Activated CD4-positive, alpha-beta T cell treated with anti-CD3 and anti-CD28 coated beads for 1 hour (primary cell): ENCODE measurements at regions not wholly inside any gene's neighbourhood (a gene's known extent, or its start where the extent isn't known, plus 50 kb on each side); places are given as distances from the start of the nearest gene placed in this dataset.
"Not testable (repeated sequence)": the region's sequence is repeated elsewhere in the genome, so short reads cannot be mapped to it uniquely, and the experiment has no call there.

ENCODE experiments used
- DNase-seq: peaks from one replicate; pipeline ENCODE4 v3.0.0-alpha.2; 2020

GRCh38 chr10:100664316-100665149, 80.8 kb upstream of the PAX2 start:
- DNase-seq, result no peak

GRCh38 chr10:100666634-100667033, 78.7 kb upstream of the PAX2 start:
- not testable (repeated sequence) for DNase-seq

DNA sequence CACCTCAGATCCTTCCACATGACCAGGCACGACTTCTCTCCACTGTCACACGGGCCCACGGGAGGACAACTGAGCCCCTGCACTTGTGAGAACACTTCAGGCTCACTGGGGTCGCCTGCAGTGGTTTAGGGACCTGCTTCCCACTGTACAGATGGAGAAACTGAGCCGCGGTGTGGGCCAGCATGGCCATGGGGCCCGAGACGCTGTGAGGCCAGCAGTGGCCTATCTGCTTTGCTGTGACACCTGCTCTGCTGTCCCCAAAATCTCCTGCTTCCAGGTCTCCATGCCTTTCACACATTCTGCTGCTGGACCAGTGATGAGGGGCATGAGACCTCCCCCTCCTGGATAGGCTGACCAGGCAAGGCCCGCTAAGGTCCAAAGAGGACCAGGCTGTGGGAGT, 75.8 kb upstream of the PAX2 start:
- DNase-seq, result no peak

DNA sequence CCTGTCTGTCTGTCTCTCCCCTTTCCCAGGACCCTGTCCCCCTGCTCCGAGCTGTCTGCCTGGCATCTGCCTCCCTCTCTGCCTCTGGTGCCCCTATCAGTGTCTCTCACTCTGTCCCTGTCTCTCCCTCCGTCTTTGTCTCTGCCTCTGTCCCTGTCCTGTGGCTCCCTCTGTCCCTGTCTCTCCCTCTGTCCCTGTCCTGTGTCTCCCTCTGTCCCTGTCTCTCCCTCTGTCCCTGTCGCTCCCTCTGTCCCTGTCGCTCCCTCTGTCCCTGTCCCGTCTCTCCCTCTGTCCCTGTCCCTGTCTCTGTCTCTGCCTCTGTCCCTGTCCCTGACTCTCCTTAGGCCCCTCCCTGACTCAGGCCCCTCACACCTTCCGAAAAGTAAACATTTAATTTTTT, 75.0 kb upstream of the PAX2 start:
- no peak for DNase-seq

DNA sequence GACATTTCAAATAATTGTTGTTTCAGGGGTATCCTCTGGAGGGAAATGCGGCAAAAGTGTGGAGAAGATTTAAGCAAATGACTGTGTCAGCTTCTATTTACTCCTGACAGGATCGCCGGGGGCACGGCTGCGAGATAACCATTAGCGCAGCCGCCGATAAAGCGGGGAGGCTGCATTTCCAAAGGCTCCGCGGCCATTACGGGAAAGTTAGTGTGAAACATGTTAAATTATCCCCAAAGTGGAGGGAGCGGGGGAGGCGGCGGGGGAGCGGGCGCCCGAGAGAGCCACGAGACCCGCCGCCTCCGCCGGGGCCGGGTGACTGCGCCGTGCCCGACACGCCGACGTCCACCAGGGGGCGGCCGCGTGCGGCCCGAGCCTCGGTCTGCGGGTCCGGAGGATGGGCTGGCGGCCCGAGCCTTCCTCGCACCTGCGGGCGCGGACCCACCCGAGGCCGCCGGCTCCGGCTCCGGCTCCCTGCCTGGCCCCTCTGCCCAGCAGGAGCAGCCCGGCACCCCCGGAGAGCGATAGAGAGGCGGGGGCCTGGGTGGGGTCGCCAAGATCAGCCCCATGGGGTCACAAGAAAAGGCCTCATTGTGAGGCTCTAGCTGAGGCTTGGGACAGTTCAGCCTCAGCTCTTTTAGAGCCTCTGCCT, 74.4 kb upstream of the PAX2 start:
- DNase-seq, result peak; percentile 28

- no peak for DNase-seq
These were observed 73.2 kb upstream of the PAX2 start for GRCh38 chr10:100672199-100672598.

GRCh38 chr10:100677290-100677945, 68.0 kb upstream of the PAX2 start:
- DNase-seq, result no peak

GRCh38 chr10:100679327-100679726, 66.1 kb upstream of the PAX2 start:
- no peak for DNase-seq

GRCh38 chr10:100683004-100683403, 62.4 kb upstream of the PAX2 start:
- no peak for DNase-seq

DNA sequence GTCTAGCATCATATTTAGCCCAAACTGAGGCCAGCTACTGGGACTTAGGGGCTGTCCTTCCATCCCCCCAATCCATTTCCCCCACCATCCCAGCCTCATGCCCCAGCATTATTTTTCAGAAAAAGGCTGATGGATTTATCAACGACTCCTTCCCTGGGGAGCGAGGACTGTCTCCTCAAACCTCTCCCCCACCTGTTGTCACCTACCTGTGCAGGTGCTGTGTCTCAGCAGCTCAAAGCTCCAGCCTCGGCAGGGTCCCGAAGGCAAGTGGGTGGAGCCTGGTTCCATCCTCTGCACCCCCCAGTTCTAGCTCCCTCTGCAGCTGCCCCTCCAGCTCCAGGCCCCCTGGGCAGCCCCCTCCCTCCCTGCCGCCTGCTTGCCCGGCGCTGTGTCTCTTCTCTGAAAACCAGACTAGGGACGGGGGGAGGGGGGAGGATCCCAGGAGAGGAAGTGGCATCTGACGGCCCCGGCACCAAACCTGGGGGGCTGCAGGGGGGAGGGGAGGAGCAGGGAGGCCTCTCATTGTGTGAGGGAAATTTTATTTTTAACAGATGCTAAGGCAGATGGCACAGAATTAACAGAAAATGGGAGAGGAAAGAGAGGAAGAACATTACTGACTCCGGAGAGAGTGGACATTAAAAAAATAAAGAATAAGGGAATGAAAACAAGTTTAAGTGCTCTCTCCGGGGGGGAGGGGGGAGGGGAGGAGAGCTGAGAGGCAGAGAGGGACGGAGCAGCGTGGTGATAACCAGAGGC, 61.7 kb upstream of the PAX2 start:
- DNase-seq, result no peak

- DNase-seq, result no peak
These were observed 60.6 kb upstream of the PAX2 start for GRCh38 chr10:100684688-100685235.

- no peak for DNase-seq
These were observed 60.1 kb upstream of the PAX2 start for GRCh38 chr10:100685331-100685730.

DNA sequence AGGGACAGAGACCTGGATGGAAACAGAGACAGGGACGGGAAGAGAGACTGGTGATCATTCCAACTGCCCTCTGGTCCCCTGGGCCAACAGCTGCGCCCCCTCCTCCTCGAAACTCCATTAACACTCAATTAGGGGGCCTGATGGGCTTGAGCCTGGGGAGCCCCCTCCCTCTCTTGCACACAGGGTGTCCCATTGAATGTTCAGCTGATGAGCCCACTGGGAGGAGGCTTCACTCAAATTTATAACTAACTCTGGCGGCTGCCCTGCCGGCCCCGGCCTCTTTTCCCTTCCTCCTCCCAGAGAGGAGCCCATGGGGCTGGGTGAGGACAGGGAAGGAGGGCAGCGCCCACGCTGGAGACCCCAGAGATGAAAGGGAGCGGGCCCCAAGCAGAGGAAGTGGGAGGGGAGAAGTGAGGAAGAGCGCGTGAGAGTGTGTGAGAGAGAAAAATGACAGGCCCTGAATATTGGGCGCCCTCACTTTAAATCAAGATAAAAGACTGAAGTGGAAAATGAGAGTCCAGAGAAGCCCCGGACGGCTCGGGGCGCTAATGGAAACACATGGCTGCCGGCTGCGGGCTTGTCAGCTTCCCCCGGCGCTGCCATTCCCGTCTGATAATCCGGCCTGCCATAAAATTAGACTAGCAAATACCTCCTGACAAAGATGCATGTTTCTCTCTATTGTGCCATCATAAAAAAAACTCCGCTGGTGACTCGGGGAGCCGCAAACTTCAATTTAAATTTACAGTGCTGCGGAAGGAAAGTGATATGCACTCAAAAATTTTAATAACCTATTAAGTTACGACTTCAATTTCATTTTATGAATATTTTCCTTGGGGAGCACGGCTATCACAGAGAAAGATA, 58.0 kb upstream of the PAX2 start:
- DNase-seq, result no peak

GRCh38 chr10:100688201-100688600, 57.2 kb upstream of the PAX2 start:
- no peak for DNase-seq

- no peak for DNase-seq
These were observed 51.6 kb upstream of the PAX2 start for GRCh38 chr10:100693821-100694220.
